ENCODE measurements at regions not wholly inside any gene's neighbourhood (a gene's known extent, or its start where the extent isn't known, plus 50 kb on each side); places are given as distances from the start of the nearest gene placed in this dataset.

GRCh38 chr16:49921791-49922456 lies 66.0 kb upstream of the ZNF423 start:
- intact Hi-C loops (cut with micrococcal nuclease; ENCODE audit: unreplicated experiment), result loop anchor here (1.0 to 10.0 kb wide), 5 partner anchors 280 to 514 kb away; no protein-coding TSS in a partner anchor
- Histone ChIP-seq H3K9me3 (ENCODE audit: low read depth, low read length, poor library complexity, severe bottlenecking) (no peaks in the 10 kb centered on the region), H3K27me3 (replicated peaks; ENCODE audit: insufficient read depth, low read depth, low read length, poor library complexity) (no peaks in the 10 kb centered on the region), H3K4me1 (ENCODE audit: insufficient read depth, low read length, poor library complexity, severe bottlenecking) (no peaks in the 10 kb centered on the region), H3K4me3 (ENCODE audit: low read depth, low read length, poor library complexity, severe bottlenecking) (no peak overlapping the region), H3K36me3 (ENCODE audit: insufficient read depth, low read length, poor library complexity, severe bottlenecking) (no peaks in the 10 kb centered on the region), H3K27ac (ENCODE audit: low read depth, low read length, poor library complexity, severe bottlenecking) (no peak overlapping the region)
- POLR2A ChIA-PET (ENCODE audit: low non-redundant PET), result no interaction called here
- peak; percentile 75 for DNase-seq (ENCODE audit: low spot score)
- CTCF ChIA-PET, result interaction anchor here (0.8 to 2.3 kb wide), 4 partner anchors 278 to 517 kb away, joined by 3 to 9 read pairs (median 6); no protein-coding TSS in a partner anchor
- TF ChIP-seq EZH2 (IDR thresholded peaks at IDR 0.05; ENCODE audit: borderline replicate concordance, low read depth, low read length, poor library complexity, severe bottlenecking), result no peak
- peak; percentile 81 for TF ChIP-seq CTCF (conservative IDR thresholded peaks at IDR 0.05; ENCODE audit: low read depth, low read length)
- no TSS peak for BruUV-seq (replicated peaks)

GRCh38 chr16:49923411-49923810 lies 67.5 kb upstream of the ZNF423 start:
- Histone ChIP-seq H3K9me3 (ENCODE audit: low read depth, low read length, poor library complexity, severe bottlenecking) (no peaks in the 10 kb centered on the region), H3K4me1 (ENCODE audit: insufficient read depth, low read length, poor library complexity, severe bottlenecking) (no peaks in the 10 kb centered on the region), H3K4me3 (ENCODE audit: low read depth, low read length, poor library complexity, severe bottlenecking) (no peak overlapping the region), H3K27me3 (replicated peaks; ENCODE audit: insufficient read depth, low read depth, low read length, poor library complexity) (no peaks in the 10 kb centered on the region), H3K27ac (ENCODE audit: low read depth, low read length, poor library complexity, severe bottlenecking) (no peak overlapping the region), H3K36me3 (ENCODE audit: insufficient read depth, low read length, poor library complexity, severe bottlenecking) (no peaks in the 10 kb centered on the region)
- CTCF ChIA-PET, result interaction anchor here (0.9 kb wide), 1 partner anchor 367 kb away, joined by 3 read pairs; no protein-coding TSS in a partner anchor
- no peak for TF ChIP-seq EZH2 (IDR thresholded peaks at IDR 0.05; ENCODE audit: borderline replicate concordance, low read depth, low read length, poor library complexity, severe bottlenecking)
- no TSS peak for BruUV-seq (replicated peaks)
- intact Hi-C loops (cut with micrococcal nuclease; ENCODE audit: unreplicated experiment), result loop anchor here (5.0 to 10.0 kb wide), 3 partner anchors 281 to 366 kb away; no protein-coding TSS in a partner anchor
- POLR2A ChIA-PET (ENCODE audit: low non-redundant PET), result no interaction called here
- DNase-seq (ENCODE audit: low spot score), result no peak

GRCh38 chr16:49924078-49924477 lies 68.2 kb upstream of the ZNF423 start:
- intact Hi-C loops (cut with micrococcal nuclease; ENCODE audit: unreplicated experiment), result loop anchor here (5.0 to 10.0 kb wide), 3 partner anchors 282 to 367 kb away; no protein-coding TSS in a partner anchor

More at GRCh38 chr16:49924078-49924477, 68.2 kb upstream of the ZNF423 start:
- Histone ChIP-seq H3K4me3 (ENCODE audit: low read depth, low read length, poor library complexity, severe bottlenecking) (no peak overlapping the region), H3K27ac (ENCODE audit: low read depth, low read length, poor library complexity, severe bottlenecking) (no peak overlapping the region), H3K9me3 (ENCODE audit: low read depth, low read length, poor library complexity, severe bottlenecking) (no peaks in the 10 kb centered on the region), H3K4me1 (ENCODE audit: insufficient read depth, low read length, poor library complexity, severe bottlenecking) (no peaks in the 10 kb centered on the region), H3K27me3 (replicated peaks; ENCODE audit: insufficient read depth, low read depth, low read length, poor library complexity) (no peaks in the 10 kb centered on the region), H3K36me3 (ENCODE audit: insufficient read depth, low read length, poor library complexity, severe bottlenecking) (no peaks in the 10 kb centered on the region)
- POLR2A ChIA-PET (ENCODE audit: low non-redundant PET), result no interaction called here
- no TSS peak for BruUV-seq (replicated peaks)
- TF ChIP-seq CTCF (conservative IDR thresholded peaks at IDR 0.05; ENCODE audit: low read depth, low read length) (no peak), EZH2 (IDR thresholded peaks at IDR 0.05; ENCODE audit: borderline replicate concordance, low read depth, low read length, poor library complexity, severe bottlenecking) (no peak)
- CTCF ChIA-PET, result no interaction called here
- peak; percentile 49 for DNase-seq (ENCODE audit: low spot score)
